Pons (tissue), 1 donor: ENCODE measurements at regions not wholly inside any gene's neighbourhood (a gene's known extent, or its start where the extent isn't known, plus 50 kb on each side); places are given as distances from the start of the nearest gene placed in this dataset.
A peak's percentile ranks its signal among the peaks of the same experiment; 100 is the strongest.

Source experiments
- DNase-seq: peaks from one replicate; pipeline ENCODE4 v3.0.0-alpha.2; 2016; ENCODE audit warnings: low spot score

GRCh38 chr13:47433461-47434005 lies 536.7 kb upstream of the HTR2A start:
- DNase-seq: no peak

- DNase-seq: peak; percentile 45
These were observed 529.4 kb upstream of the HTR2A start for GRCh38 chr13:47426126-47426849.

- DNase-seq: no peak
These were observed 524.7 kb upstream of the HTR2A start for GRCh38 chr13:47421525-47421924.

GRCh38 chr13:47420568-47420967 lies 523.7 kb upstream of the HTR2A start:
- DNase-seq: no peak

GRCh38 chr13:47420020-47420419 lies 523.2 kb upstream of the HTR2A start:
- DNase-seq: no peak

- DNase-seq: no peak
These were observed 521.5 kb upstream of the HTR2A start for GRCh38 chr13:47418206-47418920.

- DNase-seq: no peak
These were observed 520.6 kb upstream of the HTR2A start for GRCh38 chr13:47417485-47417884.

- DNase-seq: no peak
These were observed 518.2 kb upstream of the HTR2A start for GRCh38 chr13:47415048-47415447.

- DNase-seq: no peak
These were observed 516.7 kb upstream of the HTR2A start for GRCh38 chr13:47413526-47413925.

GRCh38 chr13:47413112-47413511 lies 516.3 kb upstream of the HTR2A start:
- DNase-seq: no peak

GRCh38 chr13:47409778-47410177 lies 512.9 kb upstream of the HTR2A start:
- DNase-seq: no peak

GRCh38 chr13:47408546-47409319 lies 511.9 kb upstream of the HTR2A start:
- DNase-seq: no peak

GRCh38 chr13:47407808-47408207 lies 511.0 kb upstream of the HTR2A start:
- no peak for DNase-seq

GRCh38 chr13:47399599-47399998 lies 502.7 kb upstream of the HTR2A start:
- no peak for DNase-seq

- DNase-seq: no peak
These were observed 500.9 kb upstream of the HTR2A start for GRCh38 chr13:47397739-47398138.

- DNase-seq: no peak
These were observed 500.1 kb upstream of the HTR2A start for GRCh38 chr13:47396915-47397314.

GRCh38 chr13:47374741-47375140 lies 477.9 kb upstream of the HTR2A start:
- DNase-seq: no peak

- no peak for DNase-seq
These were observed 475.9 kb upstream of the HTR2A start for GRCh38 chr13:47372751-47373150.

GRCh38 chr13:47351798-47352197 lies 454.9 kb upstream of the HTR2A start:
- no peak for DNase-seq

- DNase-seq: no peak
These were observed 453.7 kb upstream of the HTR2A start for GRCh38 chr13:47350334-47351124.

- DNase-seq: no peak
These were observed 452.4 kb upstream of the HTR2A start for GRCh38 chr13:47349211-47349610.
